ENCODE measurements at regions not wholly inside any gene's neighbourhood (a gene's known extent, or its start where the extent isn't known, plus 50 kb on each side); places are given as distances from the start of the nearest gene placed in this dataset.

DNA sequence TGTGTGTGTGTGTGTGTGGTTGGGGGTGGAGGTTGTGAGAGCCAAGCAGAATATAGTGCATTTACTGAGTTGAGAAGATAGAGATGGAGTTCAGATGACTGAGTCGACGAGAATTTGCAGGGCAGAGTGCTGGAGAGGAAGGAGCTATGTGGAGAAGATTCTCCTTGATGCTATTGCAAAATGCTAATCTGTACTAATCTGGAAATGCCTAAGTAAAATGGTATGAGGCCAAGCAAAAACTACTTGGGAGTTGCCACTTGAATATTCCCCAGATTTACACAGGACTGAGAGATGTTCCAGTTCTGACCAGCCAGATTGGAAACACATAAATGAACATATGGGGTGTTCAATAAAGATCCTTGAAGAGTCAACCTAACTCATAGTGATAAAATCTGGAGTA is 316.4 kb downstream of the NSUN3 start:
- TF ChIP-seq YY1 (IDR thresholded peaks at IDR 0.05; ENCODE audit: insufficient read depth, insufficient read length) = no peak
- no peak for TF ChIP-seq SUZ12 (IDR thresholded peaks at IDR 0.05; ENCODE audit: extremely low read depth, insufficient read depth, insufficient read length)
- TF ChIP-seq ZNF274 (IDR thresholded peaks at IDR 0.05; ENCODE audit: low read depth, low read length) = no peak
